ENCODE measurements at regions not wholly inside any gene's neighbourhood (a gene's known extent, or its start where the extent isn't known, plus 50 kb on each side); places are given as distances from the start of the nearest gene placed in this dataset.

GRCh38 chr6:165961233-165961632, 206.4 kb downstream of the TBXT start:
- no peak for TF ChIP-seq CTCF (IDR thresholded peaks at IDR 0.05; ENCODE audit: poor library complexity)
- no peak for TF ChIP-seq EZH2phosphoT487 (IDR thresholded peaks at IDR 0.05; ENCODE audit: low read depth, severe bottlenecking, unreplicated experiment)
- no peak for TF ChIP-seq EZH2 (IDR thresholded peaks at IDR 0.05; ENCODE audit: borderline replicate concordance)

All from hepatocyte (in vitro differentiated cells).